GM23338 (cell line): ENCODE measurements at regions not wholly inside any gene's neighbourhood (a gene's known extent, or its start where the extent isn't known, plus 50 kb on each side); places are given as distances from the start of the nearest gene placed in this dataset.

Source experiments
- ATAC-seq: fragments of 200-7000 bp; cut with Tn5 transposase; 3 replicates; pipeline ENCODE4 v1.9.1; 2020
- DNase-seq: peaks from one replicate; pipeline ENCODE4 v3.0.0-alpha.2; 2015; ENCODE audit warnings: low spot score
- H2AFZ ChIP-seq: fragments of 200-600 bp; sonication (generic); 2 replicates; pipeline ENCODE4 v1.8.0; 2016; ENCODE audit warnings: antibody characterized with exemption, mild to moderate bottlenecking, moderate library complexity
- H3F3A ChIP-seq: fragments of 200-600 bp; sonication (generic); replicated peaks from 2 replicates; pipeline ENCODE4 v1.8.0; 2017; ENCODE audit warnings: antibody characterized with exemption, mixed run types, low read depth
- H3K27ac ChIP-seq: fragments of 200-600 bp; sonication (generic); 2 replicates; pipeline ENCODE4 v1.6.1; 2016; ENCODE audit warnings: low read depth
- H3K27me3 ChIP-seq: fragments of 200-600 bp; sonication (generic); 2 replicates; pipeline ENCODE4 v1.8.0; 2016; ENCODE audit warnings: mild to moderate bottlenecking, mixed run types, moderate library complexity; ENCODE audit not compliant: insufficient read depth
- H3K36me3 ChIP-seq: fragments of 200-600 bp; sonication (generic); 2 replicates; pipeline ENCODE4 v1.8.0; 2016; ENCODE audit warnings: mild to moderate bottlenecking; ENCODE audit not compliant: insufficient read depth
- H3K4me1 ChIP-seq: fragments of 200-600 bp; sonication (generic); 2 replicates; pipeline ENCODE4 v1.8.0; 2016; ENCODE audit warnings: mild to moderate bottlenecking, moderate library complexity; ENCODE audit not compliant: insufficient read depth
- H3K4me2 ChIP-seq: fragments of 200-600 bp; sonication (generic); 2 replicates; pipeline ENCODE4 v1.7.1; 2017; ENCODE audit warnings: mixed run types
- H3K4me3 ChIP-seq: fragments of 200-600 bp; sonication (generic); 2 replicates; pipeline ENCODE4 v1.6.1; 2016; ENCODE audit warnings: mixed run types
- H3K79me2 ChIP-seq: fragments of 200-600 bp; sonication (generic); replicated peaks from 2 replicates; pipeline ENCODE4 v1.8.0; 2017; ENCODE audit warnings: mild to moderate bottlenecking; ENCODE audit not compliant: insufficient read depth
- H3K9me2 ChIP-seq: fragments of 200-600 bp; sonication (generic); 2 replicates; pipeline ENCODE4 v1.8.0; 2017; ENCODE audit not compliant: insufficient read depth
- H4K20me1 ChIP-seq: fragments of 200-600 bp; sonication (generic); replicated peaks from 2 replicates; pipeline ENCODE4 v1.8.0; 2017; ENCODE audit warnings: mild to moderate bottlenecking; ENCODE audit not compliant: insufficient read depth
- H3K27ac Mint-ChIP-seq: 2 replicates; pipeline ENCODE4 v1.8.0; 2020; ENCODE audit warnings: inconsistent platforms, mild to moderate bottlenecking, moderate library complexity, mixed read lengths
- H3K27me3 Mint-ChIP-seq: 3 replicates; pipeline ENCODE4 v1.8.0; 2022; ENCODE audit warnings: low read depth, mild to moderate bottlenecking, moderate library complexity, mixed read lengths, inconsistent platforms; ENCODE audit not compliant: insufficient read depth, poor library complexity
- H3K36me3 Mint-ChIP-seq: 3 replicates; pipeline ENCODE4 v1.8.0; 2021; ENCODE audit warnings: low read depth, mild to moderate bottlenecking, inconsistent platforms, moderate library complexity, mixed read lengths
- H3K4me1 Mint-ChIP-seq: 3 replicates; pipeline ENCODE4 v1.8.0; 2020; ENCODE audit warnings: mild to moderate bottlenecking, inconsistent platforms, mixed read lengths
- H3K4me3 Mint-ChIP-seq: 3 replicates; pipeline ENCODE4 v1.8.0; 2021; ENCODE audit warnings: moderate library complexity, mild to moderate bottlenecking, inconsistent platforms, mixed read lengths
- H3K9me3 Mint-ChIP-seq: 3 replicates; pipeline ENCODE4 v1.8.0; 2020; ENCODE audit warnings: moderate library complexity, mild to moderate bottlenecking, inconsistent platforms, mixed read lengths
- CREB1 ChIP-seq: fragments of 250-450 bp; sonication (Bioruptor Pico); IDR thresholded peaks from 2 replicates; pipeline ENCODE4 v1.5.0; 2020; ENCODE audit warnings: low read depth, mild to moderate bottlenecking, moderate library complexity
- EZH2 ChIP-seq: fragments of 200-600 bp; sonication (generic); IDR thresholded peaks from one replicate; pipeline ENCODE4 v1.8.0; 2017; ENCODE audit warnings: antibody characterized with exemption, mild to moderate bottlenecking, low read depth; ENCODE audit not compliant: unreplicated experiment
- EZH2phosphoT487 ChIP-seq: fragments of 200-600 bp; sonication (generic); IDR thresholded peaks from one replicate; pipeline ENCODE4 v1.8.1; 2018; ENCODE audit warnings: antibody characterized with exemption; ENCODE audit not compliant: unreplicated experiment
- JUNB ChIP-seq: IDR thresholded peaks from one replicate; pipeline ENCODE4 v1.6.1; 2016; ENCODE audit warnings: antibody characterized with exemption; ENCODE audit not compliant: unreplicated experiment
- NANOG ChIP-seq: IDR thresholded peaks from 2 replicates; pipeline ENCODE4 v1.6.1; 2016; ENCODE audit warnings: antibody characterized with exemption, borderline replicate concordance
- POLR2AphosphoS5 ChIP-seq: IDR thresholded peaks from 2 replicates; pipeline ENCODE4 v1.6.1; 2016; ENCODE audit warnings: antibody characterized with exemption, low read depth
- STAT1 ChIP-seq: IDR thresholded peaks from one replicate; pipeline ENCODE4 v1.6.1; 2016; ENCODE audit warnings: antibody characterized with exemption; ENCODE audit not compliant: unreplicated experiment
- ZNF114 ChIP-seq: fragments of 250-450 bp; sonication (Bioruptor Pico); IDR thresholded peaks from 2 replicates; pipeline ENCODE4 v1.5.0; 2020; ENCODE audit warnings: mild to moderate bottlenecking, moderate library complexity
- ZNF331 ChIP-seq: fragments of 250-450 bp; sonication (Bioruptor Pico); IDR thresholded peaks from 2 replicates; pipeline ENCODE4 v1.5.0; 2020; ENCODE audit warnings: low read depth, mild to moderate bottlenecking, moderate library complexity
- TF ChIP-seq, protein P1 (sequence below): IDR thresholded peaks from one replicate; pipeline ENCODE4 v1.6.1; 2018; ENCODE audit warnings: antibody characterized with exemption; ENCODE audit not compliant: unreplicated experiment
- TF ChIP-seq, protein P2 (sequence below): IDR thresholded peaks from 2 replicates; pipeline ENCODE4 v1.6.1; 2016; ENCODE audit warnings: antibody characterized with exemption
- TF ChIP-seq, protein P3 (sequence below): fragments of 250-450 bp; sonication (Bioruptor Pico); IDR thresholded peaks from 2 replicates; pipeline ENCODE4 v1.5.0; 2020; ENCODE audit warnings: mild to moderate bottlenecking, moderate library complexity

DNA sequence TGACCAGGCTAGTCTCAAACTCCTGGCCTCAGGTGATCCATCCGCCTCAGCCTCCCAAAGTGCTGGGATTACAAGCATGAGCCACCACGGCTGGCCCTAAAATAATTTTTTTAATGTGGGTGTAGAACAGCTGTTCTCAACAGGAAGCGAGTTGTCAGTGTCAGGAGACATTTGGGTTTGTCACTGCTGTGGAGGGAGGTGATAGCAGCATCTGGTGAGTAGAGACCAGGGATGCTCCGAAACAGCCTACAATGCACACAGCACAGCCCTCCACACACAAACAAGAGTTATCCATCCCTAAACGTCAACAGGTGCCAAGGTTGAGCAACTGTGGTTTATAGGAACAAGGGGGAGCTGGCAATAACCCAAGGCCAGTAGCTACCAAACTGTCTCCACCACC is 243.4 kb upstream of the STS start:
- Histone ChIP-seq H3K9me2 (no peaks in the 10 kb centered on the region), H4K20me1 (no peaks in the 10 kb centered on the region), H3K4me3 (no peak overlapping the region), H3K27me3 (no peaks in the 10 kb centered on the region), H3F3A (no peaks in the 10 kb centered on the region), H3K4me2 (no peak overlapping the region), H3K79me2 (no peaks in the 10 kb centered on the region), H3K4me1 (no peaks in the 10 kb centered on the region), H3K36me3 (no peaks in the 10 kb centered on the region), H2AFZ (no peak overlapping the region), H3K27ac (no peak overlapping the region)
- DNase-seq (no peak), ATAC-seq (no peak)
- peaks cover 9% of the 10 kb centered on the region; the same call in 2 of the 3 replicates for H3K4me1 Mint-ChIP-seq
- no peak for TF ChIP-seq EZH2
- TF ChIP-seq CREB1, result no peak
- no peak for TF ChIP-seq POLR2AphosphoS5
- no peaks in the 10 kb centered on the region for H3K27me3 Mint-ChIP-seq
- no peak overlapping the region for H3K27ac Mint-ChIP-seq
- H3K36me3 Mint-ChIP-seq, result no peaks in the 10 kb centered on the region; the same call in 2 of the 3 replicates
- no peak overlapping the region for H3K4me3 Mint-ChIP-seq
- no peaks in the 10 kb centered on the region; the same call in 2 of the 3 replicates for H3K9me3 Mint-ChIP-seq

DNA sequence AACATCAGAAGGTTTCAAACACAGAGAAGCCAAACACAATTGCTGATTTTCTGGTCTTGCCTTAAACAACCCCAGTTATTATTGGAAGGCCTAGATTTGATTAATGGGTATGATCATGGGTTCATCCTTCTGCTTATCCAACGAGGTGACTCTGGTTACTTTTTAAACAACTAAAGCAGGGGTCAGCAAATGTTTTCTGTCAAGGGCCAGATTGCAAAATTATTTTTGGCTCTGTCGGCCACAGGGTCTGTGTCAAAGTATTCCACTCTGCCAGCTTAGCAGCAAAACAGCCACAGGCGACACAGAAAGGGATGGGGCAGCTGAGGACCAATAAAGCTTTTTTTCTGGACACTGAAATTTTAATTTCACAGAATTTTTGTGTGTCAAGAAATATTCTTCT is 249.1 kb upstream of the STS start:
- Histone ChIP-seq H3F3A (no peaks in the 10 kb centered on the region), H4K20me1 (no peaks in the 10 kb centered on the region), H3K4me3 (no peak overlapping the region), H3K27me3 (no peaks in the 10 kb centered on the region), H3K9me2 (no peaks in the 10 kb centered on the region), H3K36me3 (no peaks in the 10 kb centered on the region), H2AFZ (no peak overlapping the region), H3K27ac (no peak overlapping the region), H3K4me2 (no peak overlapping the region), H3K4me1 (no peaks in the 10 kb centered on the region), H3K79me2 (no peaks in the 10 kb centered on the region)
- Mint-ChIP-seq H3K4me3 (no peak overlapping the region), H3K27ac (no peak overlapping the region), H3K36me3 (peaks cover under 1% of the 10 kb centered on the region; the same call in 2 of the 3 replicates), H3K9me3 (no peaks in the 10 kb centered on the region; the same call in 2 of the 3 replicates), H3K27me3 (peaks cover 2% of the 10 kb centered on the region), H3K4me1 (peaks cover 9% of the 10 kb centered on the region; the same call in 2 of the 3 replicates)
- ATAC-seq (no peak), DNase-seq (no peak)
- TF ChIP-seq CREB1 (no peak), NANOG (no peak), ZNF331 (no peak), EZH2phosphoT487 (no peak), JUNB (no peak), EZH2 (no peak), ZNF114 (no peak), POLR2AphosphoS5 (no peak), STAT1 (no peak)
- TF ChIP-seq, protein P1, sequence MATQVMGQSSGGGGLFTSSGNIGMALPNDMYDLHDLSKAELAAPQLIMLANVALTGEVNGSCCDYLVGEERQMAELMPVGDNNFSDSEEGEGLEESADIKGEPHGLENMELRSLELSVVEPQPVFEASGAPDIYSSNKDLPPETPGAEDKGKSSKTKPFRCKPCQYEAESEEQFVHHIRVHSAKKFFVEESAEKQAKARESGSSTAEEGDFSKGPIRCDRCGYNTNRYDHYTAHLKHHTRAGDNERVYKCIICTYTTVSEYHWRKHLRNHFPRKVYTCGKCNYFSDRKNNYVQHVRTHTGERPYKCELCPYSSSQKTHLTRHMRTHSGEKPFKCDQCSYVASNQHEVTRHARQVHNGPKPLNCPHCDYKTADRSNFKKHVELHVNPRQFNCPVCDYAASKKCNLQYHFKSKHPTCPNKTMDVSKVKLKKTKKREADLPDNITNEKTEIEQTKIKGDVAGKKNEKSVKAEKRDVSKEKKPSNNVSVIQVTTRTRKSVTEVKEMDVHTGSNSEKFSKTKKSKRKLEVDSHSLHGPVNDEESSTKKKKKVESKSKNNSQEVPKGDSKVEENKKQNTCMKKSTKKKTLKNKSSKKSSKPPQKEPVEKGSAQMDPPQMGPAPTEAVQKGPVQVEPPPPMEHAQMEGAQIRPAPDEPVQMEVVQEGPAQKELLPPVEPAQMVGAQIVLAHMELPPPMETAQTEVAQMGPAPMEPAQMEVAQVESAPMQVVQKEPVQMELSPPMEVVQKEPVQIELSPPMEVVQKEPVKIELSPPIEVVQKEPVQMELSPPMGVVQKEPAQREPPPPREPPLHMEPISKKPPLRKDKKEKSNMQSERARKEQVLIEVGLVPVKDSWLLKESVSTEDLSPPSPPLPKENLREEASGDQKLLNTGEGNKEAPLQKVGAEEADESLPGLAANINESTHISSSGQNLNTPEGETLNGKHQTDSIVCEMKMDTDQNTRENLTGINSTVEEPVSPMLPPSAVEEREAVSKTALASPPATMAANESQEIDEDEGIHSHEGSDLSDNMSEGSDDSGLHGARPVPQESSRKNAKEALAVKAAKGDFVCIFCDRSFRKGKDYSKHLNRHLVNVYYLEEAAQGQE, result no peak
- TF ChIP-seq, protein P2, sequence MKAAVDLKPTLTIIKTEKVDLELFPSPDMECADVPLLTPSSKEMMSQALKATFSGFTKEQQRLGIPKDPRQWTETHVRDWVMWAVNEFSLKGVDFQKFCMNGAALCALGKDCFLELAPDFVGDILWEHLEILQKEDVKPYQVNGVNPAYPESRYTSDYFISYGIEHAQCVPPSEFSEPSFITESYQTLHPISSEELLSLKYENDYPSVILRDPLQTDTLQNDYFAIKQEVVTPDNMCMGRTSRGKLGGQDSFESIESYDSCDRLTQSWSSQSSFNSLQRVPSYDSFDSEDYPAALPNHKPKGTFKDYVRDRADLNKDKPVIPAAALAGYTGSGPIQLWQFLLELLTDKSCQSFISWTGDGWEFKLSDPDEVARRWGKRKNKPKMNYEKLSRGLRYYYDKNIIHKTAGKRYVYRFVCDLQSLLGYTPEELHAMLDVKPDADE, result no peak
- TF ChIP-seq, protein P3, sequence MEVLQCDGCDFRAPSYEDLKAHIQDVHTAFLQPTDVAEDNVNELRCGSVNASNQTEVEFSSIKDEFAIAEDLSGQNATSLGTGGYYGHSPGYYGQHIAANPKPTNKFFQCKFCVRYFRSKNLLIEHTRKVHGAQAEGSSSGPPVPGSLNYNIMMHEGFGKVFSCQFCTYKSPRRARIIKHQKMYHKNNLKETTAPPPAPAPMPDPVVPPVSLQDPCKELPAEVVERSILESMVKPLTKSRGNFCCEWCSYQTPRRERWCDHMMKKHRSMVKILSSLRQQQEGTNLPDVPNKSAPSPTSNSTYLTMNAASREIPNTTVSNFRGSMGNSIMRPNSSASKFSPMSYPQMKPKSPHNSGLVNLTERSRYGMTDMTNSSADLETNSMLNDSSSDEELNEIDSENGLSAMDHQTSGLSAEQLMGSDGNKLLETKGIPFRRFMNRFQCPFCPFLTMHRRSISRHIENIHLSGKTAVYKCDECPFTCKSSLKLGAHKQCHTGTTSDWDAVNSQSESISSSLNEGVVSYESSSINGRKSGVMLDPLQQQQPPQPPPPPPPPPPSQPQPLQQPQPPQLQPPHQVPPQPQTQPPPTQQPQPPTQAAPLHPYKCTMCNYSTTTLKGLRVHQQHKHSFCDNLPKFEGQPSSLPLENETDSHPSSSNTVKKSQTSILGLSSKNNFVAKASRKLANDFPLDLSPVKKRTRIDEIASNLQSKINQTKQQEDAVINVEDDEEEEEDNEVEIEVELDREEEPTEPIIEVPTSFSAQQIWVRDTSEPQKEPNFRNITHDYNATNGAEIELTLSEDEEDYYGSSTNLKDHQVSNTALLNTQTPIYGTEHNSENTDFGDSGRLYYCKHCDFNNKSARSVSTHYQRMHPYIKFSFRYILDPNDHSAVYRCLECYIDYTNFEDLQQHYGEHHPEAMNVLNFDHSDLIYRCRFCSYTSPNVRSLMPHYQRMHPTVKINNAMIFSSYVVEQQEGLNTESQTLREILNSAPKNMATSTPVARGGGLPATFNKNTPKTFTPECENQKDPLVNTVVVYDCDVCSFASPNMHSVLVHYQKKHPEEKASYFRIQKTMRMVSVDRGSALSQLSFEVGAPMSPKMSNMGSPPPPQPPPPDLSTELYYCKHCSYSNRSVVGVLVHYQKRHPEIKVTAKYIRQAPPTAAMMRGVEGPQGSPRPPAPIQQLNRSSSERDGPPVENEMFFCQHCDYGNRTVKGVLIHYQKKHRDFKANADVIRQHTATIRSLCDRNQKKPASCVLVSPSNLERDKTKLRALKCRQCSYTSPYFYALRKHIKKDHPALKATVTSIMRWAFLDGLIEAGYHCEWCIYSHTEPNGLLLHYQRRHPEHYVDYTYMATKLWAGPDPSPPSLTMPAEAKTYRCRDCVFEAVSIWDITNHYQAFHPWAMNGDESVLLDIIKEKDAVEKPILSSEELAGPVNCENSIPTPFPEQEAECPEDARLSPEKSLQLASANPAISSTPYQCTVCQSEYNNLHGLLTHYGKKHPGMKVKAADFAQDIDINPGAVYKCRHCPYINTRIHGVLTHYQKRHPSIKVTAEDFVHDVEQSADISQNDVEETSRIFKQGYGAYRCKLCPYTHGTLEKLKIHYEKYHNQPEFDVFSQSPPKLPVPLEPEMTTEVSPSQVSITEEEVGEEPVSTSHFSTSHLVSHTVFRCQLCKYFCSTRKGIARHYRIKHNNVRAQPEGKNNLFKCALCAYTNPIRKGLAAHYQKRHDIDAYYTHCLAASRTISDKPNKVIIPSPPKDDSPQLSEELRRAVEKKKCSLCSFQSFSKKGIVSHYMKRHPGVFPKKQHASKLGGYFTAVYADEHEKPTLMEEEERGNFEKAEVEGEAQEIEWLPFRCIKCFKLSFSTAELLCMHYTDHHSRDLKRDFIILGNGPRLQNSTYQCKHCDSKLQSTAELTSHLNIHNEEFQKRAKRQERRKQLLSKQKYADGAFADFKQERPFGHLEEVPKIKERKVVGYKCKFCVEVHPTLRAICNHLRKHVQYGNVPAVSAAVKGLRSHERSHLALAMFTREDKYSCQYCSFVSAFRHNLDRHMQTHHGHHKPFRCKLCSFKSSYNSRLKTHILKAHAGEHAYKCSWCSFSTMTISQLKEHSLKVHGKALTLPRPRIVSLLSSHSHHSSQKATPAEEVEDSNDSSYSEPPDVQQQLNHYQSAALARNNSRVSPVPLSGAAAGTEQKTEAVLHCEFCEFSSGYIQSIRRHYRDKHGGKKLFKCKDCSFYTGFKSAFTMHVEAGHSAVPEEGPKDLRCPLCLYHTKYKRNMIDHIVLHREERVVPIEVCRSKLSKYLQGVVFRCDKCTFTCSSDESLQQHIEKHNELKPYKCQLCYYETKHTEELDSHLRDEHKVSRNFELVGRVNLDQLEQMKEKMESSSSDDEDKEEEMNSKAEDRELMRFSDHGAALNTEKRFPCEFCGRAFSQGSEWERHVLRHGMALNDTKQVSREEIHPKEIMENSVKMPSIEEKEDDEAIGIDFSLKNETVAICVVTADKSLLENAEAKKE, result no peak
